ENCODE measurements at regions not wholly inside any gene's neighbourhood (a gene's known extent, or its start where the extent isn't known, plus 50 kb on each side); places are given as distances from the start of the nearest gene placed in this dataset.

DNA sequence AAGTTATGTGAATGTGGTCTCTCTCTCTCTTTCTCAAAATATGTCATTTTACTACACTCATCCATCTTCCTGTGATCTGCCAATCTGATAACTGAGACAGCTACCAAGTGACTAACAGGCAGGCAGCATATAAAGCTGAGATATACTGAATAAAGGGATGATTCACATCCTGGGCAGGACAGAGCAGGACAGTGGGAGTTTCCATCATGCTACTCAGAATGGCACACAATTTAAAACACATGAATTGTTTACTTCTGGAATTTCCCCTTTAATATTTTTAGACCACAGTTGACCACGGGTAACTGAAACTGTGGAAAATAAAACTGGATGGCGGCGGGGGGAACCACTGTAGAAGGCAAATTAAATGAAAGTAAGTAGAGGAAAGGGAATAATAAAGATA lies 58.6 kb upstream of the DCTD start (continued):
- TF ChIP-seq CTBP1 (IDR thresholded peaks at IDR 0.05; ENCODE audit: borderline replicate concordance) (peak; percentile 19; the same call in 1 of the 2 replicates), RBM14 (IDR thresholded peaks at IDR 0.05; ENCODE audit: borderline replicate concordance, insufficient read depth, low read depth, low read length) (no peak), NFE2L1 (tag; IDR thresholded peaks at IDR 0.05; ENCODE audit: borderline replicate concordance, low read depth) (no peak), PHF21A (IDR thresholded peaks at IDR 0.05; ENCODE audit: borderline replicate concordance, low read depth) (no peak), KDM2B (CRISPR knock-in tag; IDR thresholded peaks at IDR 0.05) (no peak), TGIF2 (CRISPR knock-in tag; IDR thresholded peaks at IDR 0.05) (no peak), ZC3H4 (CRISPR knock-in tag; IDR thresholded peaks at IDR 0.05; ENCODE audit: borderline replicate concordance) (no peak), ZBTB1 (CRISPR knock-in tag; IDR thresholded peaks at IDR 0.05; ENCODE audit: borderline replicate concordance, low read depth) (no peak), CREBBP (IDR thresholded peaks at IDR 0.05; ENCODE audit: low read depth, low read length) (no peak), TCF7L2 (IDR thresholded peaks at IDR 0.05; ENCODE audit: low read depth, low read length) (no peak), C11orf30 (IDR thresholded peaks at IDR 0.05; ENCODE audit: low read depth) (no peak), FOXA1 (IDR thresholded peaks at IDR 0.05; ENCODE audit: borderline replicate concordance) (no peak), SIN3B (IDR thresholded peaks at IDR 0.05; ENCODE audit: low read depth) (no peak), CREB3 (tag; conservative IDR thresholded peaks at IDR 0.05; ENCODE audit: low read depth) (no peak), ELF1 (tag; IDR thresholded peaks at IDR 0.05) (no peak), HDAC3 (IDR thresholded peaks at IDR 0.05; ENCODE audit: borderline replicate concordance, partially characterized antibody) (no peak), TAF1 (IDR thresholded peaks at IDR 0.05; ENCODE audit: control insufficient read depth, extremely low read depth, insufficient read depth, low read length, severe bottlenecking) (no peak), TAF15 (IDR thresholded peaks at IDR 0.05; ENCODE audit: low read depth, low read length) (no peak), HMBOX1 (IDR thresholded peaks at IDR 0.05) (peak; percentile 86), GTF2F1 (IDR thresholded peaks at IDR 0.05; ENCODE audit: low read depth, low read length) (no peak), DLX4 (CRISPR knock-in tag; IDR thresholded peaks at IDR 0.05) (no peak), LEF1 (IDR thresholded peaks at IDR 0.05) (peak; percentile 74), SP2 (IDR thresholded peaks at IDR 0.05; ENCODE audit: extremely low read depth, low read depth, low read length, poor library complexity, severe bottlenecking) (no peak), ZC3H8 (IDR thresholded peaks at IDR 0.05) (no peak), RBM17 (IDR thresholded peaks at IDR 0.05; ENCODE audit: borderline replicate concordance, low read depth, low read length) (no peak), CLOCK (CRISPR knock-in tag; IDR thresholded peaks at IDR 0.05; ENCODE audit: borderline replicate concordance) (no peak)

Measured in K562 (cell line).